IMR-90 (cell line): ENCODE measurements at regions not wholly inside any gene's neighbourhood (a gene's known extent, or its start where the extent isn't known, plus 50 kb on each side); places are given as distances from the start of the nearest gene placed in this dataset.

Experiments
- ATAC-seq: fragments of 200-7000 bp; cut with Tn5 transposase; 2 replicates; pipeline ENCODE4 v1.9.1; 2020; ENCODE audit warnings: low read depth, mild to moderate bottlenecking, moderate library complexity
- BruUV-seq: library from RNA; stranded (reverse); fragments of 400-500 nt; replicated peaks from 2 replicates; lab custom pipeline; 2021; lab: Mats Ljungman, UMichigan
- CTCF ChIA-PET: fragments of 300-600 bp; formaldehyde crosslinking; extraction: SDS; loops from one replicate; lab custom pipeline; 2021; ENCODE audit warnings: antibody characterized with exemption; lab: Yijun Ruan, JAX
- POLR2A ChIA-PET: fragments of 300-600 bp; sonication (Branson Sonifier 250); formaldehyde crosslinking; loops from one replicate; lab custom pipeline; 2022; ENCODE audit warnings: antibody characterized with exemption; ENCODE audit not compliant: unreplicated experiment; lab: Charles Lee
- DNase-seq: peaks from one replicate; pipeline ENCODE4 v3.0.0; 2013
- H2AFZ ChIP-seq: replicated peaks from 2 replicates; pipeline ENCODE3; 2013; ENCODE audit warnings: low read length, mild to moderate bottlenecking; ENCODE audit not compliant: poor library complexity
- H2AK5ac ChIP-seq: 2 replicates; pipeline ENCODE4 v1.6.1; 2013; ENCODE audit warnings: low read depth, low read length, inconsistent platforms
- H2AK9ac ChIP-seq: replicated peaks from 2 replicates; pipeline ENCODE3; 2013; ENCODE audit warnings: mild to moderate bottlenecking, low read depth, low read length, moderate library complexity; ENCODE audit not compliant: poor library complexity
- H2BK120ac ChIP-seq: 2 replicates; pipeline ENCODE4 v1.6.1; 2013; ENCODE audit warnings: low read depth, low read length, inconsistent platforms
- H2BK15ac ChIP-seq: 3 replicates; pipeline ENCODE4 v1.6.1; 2013; ENCODE audit warnings: low read depth, low read length, inconsistent platforms
- H2BK20ac ChIP-seq: 2 replicates; pipeline ENCODE4 v1.6.1; 2013; ENCODE audit warnings: low read depth, mild to moderate bottlenecking, inconsistent platforms, low read length, moderate library complexity
- H2BK5ac ChIP-seq: 2 replicates; pipeline ENCODE4 v1.6.1; 2013; ENCODE audit warnings: mild to moderate bottlenecking, low read depth, low read length, inconsistent platforms; ENCODE audit not compliant: poor library complexity, severe bottlenecking
- H3K14ac ChIP-seq: replicated peaks from 2 replicates; pipeline ENCODE4 v1.6.1; 2013; ENCODE audit warnings: low read depth, low read length, inconsistent platforms
- H3K18ac ChIP-seq: 2 replicates; pipeline ENCODE4 v1.6.1; 2013; ENCODE audit warnings: low read depth, low read length, control low read depth
- H3K23ac ChIP-seq: 2 replicates; pipeline ENCODE4 v1.6.1; 2013; ENCODE audit warnings: low read depth, low read length, inconsistent platforms
- H3K27ac ChIP-seq: 2 replicates; pipeline ENCODE4 v1.5.1; 2013; ENCODE audit warnings: mild to moderate bottlenecking, control low read depth, low read length; ENCODE audit not compliant: insufficient read depth
- H3K27me3 ChIP-seq: 2 replicates; pipeline ENCODE4 v1.6.1; 2013; ENCODE audit warnings: low read length; ENCODE audit not compliant: control insufficient read depth, insufficient read depth
- H3K36me3 ChIP-seq: 2 replicates; pipeline ENCODE4 v1.6.1; 2013; ENCODE audit warnings: low read length, mixed read lengths; ENCODE audit not compliant: control insufficient read depth, insufficient read depth
- H3K4ac ChIP-seq: 2 replicates; pipeline ENCODE4 v1.6.1; 2013; ENCODE audit warnings: low read depth, low read length, inconsistent platforms
- H3K4me1 ChIP-seq: 2 replicates; pipeline ENCODE4 v1.6.1; 2013; ENCODE audit warnings: low read length, mixed read lengths; ENCODE audit not compliant: control insufficient read depth, insufficient read depth
- H3K4me2 ChIP-seq: 2 replicates; pipeline ENCODE4 v1.6.1; 2013; ENCODE audit warnings: low read depth, mild to moderate bottlenecking, control low read depth, low read length, moderate library complexity
- H3K4me3 ChIP-seq: 2 replicates; pipeline ENCODE4 v1.5.1; 2013; ENCODE audit warnings: low read depth, mild to moderate bottlenecking, control low read depth, low read length, moderate library complexity; ENCODE audit not compliant: insufficient read depth
- H3K56ac ChIP-seq: 2 replicates; pipeline ENCODE4 v1.6.1; 2013; ENCODE audit warnings: low read length, inconsistent platforms; ENCODE audit not compliant: insufficient read depth; ENCODE audit errors: extremely low read depth
- H3K79me1 ChIP-seq, 2 experiments: 2 replicates each; pipeline ENCODE4 v1.6.1; 2013; ENCODE audit warnings: low read length in 2 of 2, inconsistent platforms in 1 of 2, low read depth in 1 of 2
- H3K9ac ChIP-seq: 2 replicates; pipeline ENCODE4 v1.6.1; 2013; ENCODE audit warnings: low read depth, low read length, control low read depth
- H3K9me1 ChIP-seq: 2 replicates; pipeline ENCODE4 v1.6.1; 2013; ENCODE audit warnings: low read length, inconsistent platforms; ENCODE audit not compliant: insufficient read depth
- H3K9me3 ChIP-seq: 2 replicates; pipeline ENCODE4 v1.6.1; 2013; ENCODE audit warnings: low read length; ENCODE audit not compliant: control insufficient read depth, insufficient read depth
- H4K20me1 ChIP-seq: 2 replicates; pipeline ENCODE4 v1.6.1; 2013; ENCODE audit warnings: low read length, inconsistent platforms; ENCODE audit not compliant: insufficient read depth
- H4K5ac ChIP-seq: 2 replicates; pipeline ENCODE4 v1.6.1; 2013; ENCODE audit warnings: mild to moderate bottlenecking, low read depth, low read length, control low read depth
- H4K8ac ChIP-seq, 2 experiments: 2 replicates each; pipeline ENCODE4 v1.6.1; 2013; ENCODE audit warnings: low read depth in 2 of 2, low read length in 2 of 2, control low read depth in 1 of 2, inconsistent platforms in 1 of 2
- H4K91ac ChIP-seq: 2 replicates; pipeline ENCODE4 v1.6.1; 2013; ENCODE audit warnings: low read depth, low read length, inconsistent platforms; ENCODE audit not compliant: insufficient read depth
- CEBPB ChIP-seq: IDR thresholded peaks from 2 replicates; pipeline ENCODE4 v1.6.1; 2012; ENCODE audit warnings: low read depth, low read length, improper control_type of control experiment
- ELK1 ChIP-seq: fragments of 150-350 bp; IDR thresholded peaks from 2 replicates; pipeline ENCODE4 v1.6.1; 2016; ENCODE audit warnings: low read depth, mild to moderate bottlenecking, low read length, moderate library complexity, borderline replicate concordance
- MAFK ChIP-seq: IDR thresholded peaks from 2 replicates; pipeline ENCODE4 v1.6.1; 2012; ENCODE audit warnings: low read depth, low read length, improper control_type of control experiment
- MXI1 ChIP-seq: IDR thresholded peaks from 2 replicates; pipeline ENCODE4 v1.6.1; 2012; ENCODE audit warnings: low read depth, mild to moderate bottlenecking, low read length, moderate library complexity, borderline replicate concordance
- NFE2L2 ChIP-seq: fragments of 150-350 bp; IDR thresholded peaks from 2 replicates; pipeline ENCODE4 v1.6.1; 2016; ENCODE audit warnings: low read depth, mild to moderate bottlenecking, low read length
- POLR2A ChIP-seq: IDR thresholded peaks from 2 replicates; pipeline ENCODE4 v1.6.1; 2012; ENCODE audit warnings: mild to moderate bottlenecking, low read depth, low read length
- WGBS, 2 experiments: methylation state at CpG; one replicate each; pipeline versions ENCODE4 v1.1.5 to v1.1.7; 2013; ENCODE audit warnings: missing lambda C conversion rate in 2 of 2; ENCODE audit not compliant: insufficient read length in 1 of 2; ENCODE audit errors: extremely low coverage in 2 of 2; 5-methylcytosine and 5-hydroxymethylcytosine counted together
- dilution Hi-C: fragments of 300-500 bp; cut with HindIII; formaldehyde crosslinking; loops from one replicate; pipeline ENCODE4 v1.14.3; 2018; ENCODE audit warnings: low sequenced_read_pairs; ENCODE audit not compliant: unreplicated experiment
- in situ Hi-C: fragments of 300-500 bp; cut with MboI; formaldehyde crosslinking; loops from 3 replicates; pipeline ENCODE4 v1.14.3; 2019; ENCODE audit warnings: low sequenced_read_pairs, inconsistent platforms, mixed read lengths
- intact Hi-C: fragments of 100-400 bp; cut with micrococcal nuclease; formaldehyde crosslinking; loops from 2 replicates; pipeline ENCODE4 v1.10.0; 2022

DNA sequence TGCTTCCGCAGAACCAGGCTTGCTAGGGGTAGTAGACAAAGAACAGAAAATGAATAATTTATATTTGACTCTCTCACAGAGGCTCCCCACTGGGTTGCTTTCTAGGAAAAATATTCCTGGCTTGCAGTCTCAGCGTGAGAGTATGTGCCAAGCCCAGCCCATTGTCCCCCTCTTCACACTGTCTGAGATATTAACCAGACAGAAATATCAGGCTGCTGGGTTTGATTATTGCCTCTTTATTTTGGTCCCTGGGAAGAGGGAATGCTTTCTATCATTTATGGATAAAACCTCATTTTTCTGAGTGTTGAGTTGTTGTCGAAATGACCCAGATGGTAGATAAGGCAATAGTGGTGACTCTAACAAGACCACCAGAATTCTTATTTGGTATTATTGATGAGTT, 367.9 kb downstream of the METTL15 start:
- H4K20me1 ChIP-seq, result no peaks in the 10 kb centered on the region
- H3K23ac ChIP-seq, result no peak overlapping the region
- H4K91ac ChIP-seq, result no peak overlapping the region
- H4K8ac ChIP-seq, result no peak overlapping the region
- TF ChIP-seq MAFK, result no peak
- no peak for TF ChIP-seq CEBPB
- TF ChIP-seq MXI1, result no peak
- no peak for TF ChIP-seq NFE2L2
- TF ChIP-seq ELK1, result no peak
- TF ChIP-seq POLR2A, result no peak
- H3K4me1 ChIP-seq, result no peaks in the 10 kb centered on the region
- POLR2A ChIA-PET, result no interaction called here
- intact Hi-C loops (no loop called here), in situ Hi-C loops (no loop called here), dilution Hi-C loops (no loop called here)
- no peak overlapping the region for H2BK15ac ChIP-seq
- H3K27ac ChIP-seq, result no peak overlapping the region
- no peaks in the 10 kb centered on the region for H3K9me3 ChIP-seq
- DNase-seq (no peak), ATAC-seq (no peak)
- no peaks in the 10 kb centered on the region for H3K9me1 ChIP-seq
- H3K14ac ChIP-seq, result no peak overlapping the region
- H2BK120ac ChIP-seq, result no peak overlapping the region
- no peak overlapping the region for H2BK5ac ChIP-seq
- no peak overlapping the region for H2AK9ac ChIP-seq
- no peak overlapping the region for H2AK5ac ChIP-seq
- no peak overlapping the region for H3K4me3 ChIP-seq
- no TSS peak for BruUV-seq
- no peak overlapping the region for H3K9ac ChIP-seq
- no peak overlapping the region for H2BK20ac ChIP-seq
- H3K4ac ChIP-seq, result no peak overlapping the region; the same call in 1 of the 2 replicates
- H3K27me3 ChIP-seq, result no peaks in the 10 kb centered on the region
- H3K18ac ChIP-seq, result no peak overlapping the region
- WGBS, 2 experiments, result no CpG with 5 or more reads among the region's 3 CpGs
- H4K5ac ChIP-seq, result no peak overlapping the region
- H3K4me2 ChIP-seq, result no peak overlapping the region
- H2AFZ ChIP-seq, result no peak overlapping the region
- CTCF ChIA-PET, result interaction anchor here (0.6 kb wide), 1 partner anchor 763 kb away, joined by 3 read pairs; no protein-coding TSS in a partner anchor
- H3K79me1 ChIP-seq, result no peaks in the 10 kb centered on the region
- H3K36me3 ChIP-seq, result no peaks in the 10 kb centered on the region
- no peak overlapping the region for H3K56ac ChIP-seq
